Epithelial cell of prostate (primary cell): ENCODE measurements at regions not wholly inside any gene's neighbourhood (a gene's known extent, or its start where the extent isn't known, plus 50 kb on each side); places are given as distances from the start of the nearest gene placed in this dataset.

Experiments
- DNase-seq: peaks from one replicate; pipeline ENCODE4 v3.0.0-alpha.2; 2011; ENCODE audit warnings: low read depth, low spot score
- H3K27ac ChIP-seq: fragments of 450-650 bp; 2 replicates; pipeline ENCODE4 v1.5.1; 2017; ENCODE audit warnings: mild to moderate bottlenecking

DNA sequence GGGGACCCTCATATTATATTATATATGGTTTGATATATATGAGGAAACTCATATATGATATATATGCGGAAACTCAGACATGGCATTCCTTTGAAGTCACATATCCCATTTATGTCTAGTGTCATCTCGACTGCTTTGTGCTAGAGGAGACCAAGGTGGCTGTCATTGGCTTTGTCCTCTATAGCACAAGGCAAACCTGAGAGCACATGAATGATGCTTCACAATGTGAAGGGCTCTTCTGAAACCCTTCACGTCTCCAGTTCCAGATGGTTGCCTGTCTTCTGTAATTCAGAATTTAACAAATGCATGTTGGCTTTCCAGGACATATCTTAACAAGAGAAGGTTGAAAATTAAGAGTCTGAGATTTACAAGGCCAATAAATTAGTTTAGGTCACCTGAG, 303.6 kb downstream of the BARHL2 start:
- no peak for DNase-seq
- no peak overlapping the region for H3K27ac ChIP-seq

DNA sequence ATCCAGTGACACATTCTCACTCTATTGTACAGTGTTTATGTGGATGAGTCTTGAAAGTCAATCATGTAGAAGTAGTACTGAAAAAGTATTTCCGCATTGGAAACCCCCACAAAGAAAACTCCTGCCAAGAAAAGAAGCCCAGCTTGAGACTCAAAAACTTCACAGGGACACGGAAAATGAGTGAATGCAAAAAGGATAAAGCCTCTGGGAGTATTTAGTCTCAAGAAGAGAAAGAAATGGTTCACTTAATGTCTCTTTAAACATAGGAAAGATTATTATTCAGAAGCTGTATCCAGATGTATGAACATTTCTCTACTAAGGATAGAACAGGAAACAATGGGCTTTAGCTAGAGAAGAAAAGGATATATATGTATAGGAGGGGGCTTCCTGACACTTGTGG, 304.5 kb downstream of the BARHL2 start:
- H3K27ac ChIP-seq = no peak overlapping the region
- DNase-seq = no peak

DNA sequence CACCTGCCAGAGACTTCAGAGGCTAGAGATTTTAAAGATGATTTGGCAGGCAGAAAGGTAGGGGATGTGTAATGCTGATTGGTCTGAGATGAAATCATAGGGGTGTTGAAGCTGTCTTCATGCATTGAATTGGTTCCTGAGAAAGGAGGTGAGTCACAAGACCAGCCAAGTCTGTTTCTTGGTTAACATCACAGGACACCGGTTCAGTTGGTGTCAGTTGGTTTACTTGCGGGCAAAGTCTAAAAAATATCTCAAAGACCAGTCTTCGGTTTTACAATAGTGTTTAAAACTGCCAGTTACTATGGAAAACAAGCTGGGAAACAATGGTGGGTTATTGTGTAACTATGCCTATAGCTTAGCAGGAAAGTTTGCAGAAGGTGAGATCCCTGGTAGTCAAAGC, 305.9 kb downstream of the BARHL2 start:
- no peak overlapping the region for H3K27ac ChIP-seq
- DNase-seq = no peak

- no peak for DNase-seq
- no peak overlapping the region for H3K27ac ChIP-seq
Observed at GRCh38 chr1:90407737-90408136, 309.4 kb downstream of the BARHL2 start.

DNA sequence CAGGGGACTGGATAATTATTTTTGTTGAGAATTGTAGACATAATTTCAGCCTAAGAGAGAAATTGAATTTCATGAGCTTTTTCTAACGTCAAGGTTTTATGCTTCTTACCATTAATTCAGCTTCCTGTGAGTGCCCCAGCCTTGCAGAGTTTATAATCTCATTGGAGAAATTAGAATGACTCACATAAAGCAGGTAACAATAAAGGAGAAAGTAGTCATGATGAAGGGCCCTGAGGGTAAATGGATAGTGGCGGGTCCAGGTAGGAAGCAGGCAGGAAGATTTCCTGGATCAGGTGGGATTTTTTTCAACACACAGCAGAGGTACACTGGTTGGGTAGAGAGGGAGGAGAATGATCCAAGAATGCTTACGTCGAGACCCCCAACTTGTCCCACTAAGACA, 311.4 kb downstream of the BARHL2 start:
- no peak overlapping the region for H3K27ac ChIP-seq
- DNase-seq = no peak

DNA sequence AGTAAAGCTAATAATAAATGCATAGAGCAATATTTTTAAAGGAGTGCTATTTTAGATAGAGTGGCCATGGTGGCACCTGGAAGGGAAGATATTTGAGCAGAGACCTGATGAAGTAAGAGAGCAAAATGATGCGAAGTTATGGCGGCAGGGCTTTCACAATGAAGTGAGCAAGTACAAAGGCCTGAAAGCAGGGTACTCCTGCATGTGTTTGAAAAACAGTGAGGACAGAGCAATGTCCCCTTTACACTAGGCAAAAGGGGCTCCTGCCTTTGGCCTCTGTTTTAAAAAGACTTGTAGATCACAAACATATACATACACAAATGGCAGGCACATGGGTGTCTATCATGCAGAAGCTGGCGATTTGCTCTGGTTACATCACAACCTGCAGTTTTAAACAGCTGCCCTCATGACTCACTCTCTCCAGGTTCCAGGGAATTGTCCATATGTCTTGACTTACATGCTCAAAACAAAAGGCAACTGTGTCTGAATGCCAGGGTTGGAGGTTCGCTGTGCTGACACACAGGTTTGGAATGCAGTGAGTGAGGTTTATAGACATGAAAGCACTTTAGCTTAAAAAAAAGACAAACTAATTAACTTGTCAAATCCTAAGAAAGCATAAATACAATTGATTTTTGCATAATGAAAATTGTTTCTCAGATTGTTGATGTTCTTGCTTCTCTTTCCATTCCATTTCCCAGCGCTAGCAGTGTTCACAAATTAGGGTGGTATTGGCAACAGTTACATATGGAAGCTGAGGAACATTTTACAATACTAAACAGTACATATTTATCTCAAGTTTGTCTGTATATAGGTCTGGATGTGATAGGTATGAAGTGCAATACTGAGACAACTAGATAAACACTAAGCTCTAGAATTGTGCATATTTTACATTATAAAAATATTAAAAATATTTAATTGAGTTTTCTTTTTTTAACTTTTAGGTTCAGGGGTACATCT, 313.9 kb downstream of the BARHL2 start:
- H3K27ac ChIP-seq = peak overlapping the region; percentile 53
- peak; percentile 97 for DNase-seq

DNA sequence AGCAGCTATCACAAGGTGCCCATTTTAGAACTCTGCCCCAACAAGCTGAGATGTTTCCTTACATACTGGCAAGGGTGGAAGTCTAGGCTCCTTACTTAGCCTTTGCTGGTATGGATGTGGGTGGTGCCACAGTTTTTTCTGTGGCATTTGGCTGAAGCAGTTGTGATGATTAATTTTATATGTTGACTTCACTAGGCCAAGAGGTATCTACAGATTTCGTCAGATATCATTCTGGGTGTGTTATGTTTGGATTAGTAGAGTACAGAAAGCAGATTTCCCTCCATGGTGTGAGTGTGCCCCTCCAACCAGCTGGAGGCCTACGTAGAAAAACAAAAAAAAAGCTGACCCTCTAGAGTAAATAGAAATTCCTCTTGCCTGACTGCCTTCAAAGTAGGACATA, 317.0 kb downstream of the BARHL2 start:
- peak overlapping the region; percentile 62 for H3K27ac ChIP-seq

GRCh38 chr1:90396917-90397316, 320.2 kb downstream of the BARHL2 start:
- DNase-seq = no peak
- H3K27ac ChIP-seq = no peak overlapping the region

More for the DNA sequence above, 317.0 kb downstream of the BARHL2 start:
- DNase-seq = peak; percentile 53

- no peak for DNase-seq
- no peak overlapping the region for H3K27ac ChIP-seq
Observed at GRCh38 chr1:90394247-90394646, 322.9 kb downstream of the BARHL2 start.

GRCh38 chr1:90393025-90393424, 324.1 kb downstream of the BARHL2 start:
- H3K27ac ChIP-seq = no peak overlapping the region
- DNase-seq = no peak

DNA sequence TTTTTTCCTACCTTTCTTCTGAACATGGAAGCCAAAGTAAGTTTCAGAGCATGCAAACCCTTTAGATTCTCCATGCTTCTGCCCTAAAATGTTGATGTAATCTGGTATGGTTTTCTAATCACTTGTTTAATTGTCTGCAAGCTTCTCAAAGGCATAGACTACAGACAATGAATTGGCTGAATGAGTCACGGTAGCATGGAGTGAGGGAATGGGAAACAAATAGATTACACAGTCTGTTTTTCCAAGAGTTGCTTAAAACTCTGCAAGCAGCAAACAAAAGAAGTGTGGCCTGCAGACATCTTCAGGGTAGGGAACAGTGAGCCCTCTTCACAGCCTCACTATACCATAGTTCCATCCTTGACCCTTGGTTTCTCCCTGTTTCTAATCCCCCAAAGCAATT, 326.0 kb downstream of the BARHL2 start:
- no peak overlapping the region for H3K27ac ChIP-seq
- DNase-seq = no peak

GRCh38 chr1:90387805-90388204, 329.3 kb downstream of the BARHL2 start:
- H3K27ac ChIP-seq = no peak overlapping the region
- no peak for DNase-seq

DNA sequence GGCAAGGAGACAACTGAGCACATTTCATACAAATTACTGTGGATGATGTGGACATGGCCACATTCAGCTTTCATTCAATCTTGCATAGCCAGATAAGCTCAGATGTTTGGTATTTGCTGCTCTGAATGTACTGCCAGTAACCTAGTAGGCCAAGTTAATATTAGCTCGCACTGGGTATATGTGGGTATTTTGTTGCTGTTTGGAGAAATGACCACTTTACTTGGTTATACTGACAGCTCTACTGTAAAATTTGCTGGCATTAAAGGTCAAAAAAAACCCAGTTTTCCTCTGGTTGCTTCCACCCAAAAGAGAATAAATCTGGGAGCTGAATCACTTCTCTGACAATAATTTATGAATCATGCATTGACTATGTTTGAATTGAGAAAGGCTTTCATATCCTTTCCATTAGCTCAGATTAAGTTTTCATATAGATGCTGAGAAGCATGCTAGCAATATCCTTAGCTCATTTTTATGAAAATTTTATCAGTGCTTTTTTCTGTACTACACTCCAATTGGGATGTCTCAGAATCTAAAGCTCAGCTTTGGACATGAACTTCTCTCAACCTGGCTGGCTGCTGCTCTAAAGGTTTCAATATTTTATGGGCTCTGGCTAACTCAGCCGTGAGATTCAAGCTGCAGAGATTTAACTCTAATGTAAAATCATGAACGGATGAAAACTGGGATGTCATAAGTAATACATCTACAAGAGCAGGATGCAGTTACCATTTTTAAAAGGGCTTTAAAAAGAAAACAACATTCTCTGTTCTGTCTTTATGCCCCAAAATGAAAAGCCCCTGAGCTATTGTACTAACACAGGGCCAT, 330.0 kb downstream of the BARHL2 start:
- DNase-seq = no peak
- H3K27ac ChIP-seq = peak overlapping the region; percentile 31

- no peak overlapping the region for H3K27ac ChIP-seq
- DNase-seq = no peak
Observed at GRCh38 chr1:90384193-90384592, 332.9 kb downstream of the BARHL2 start.

DNA sequence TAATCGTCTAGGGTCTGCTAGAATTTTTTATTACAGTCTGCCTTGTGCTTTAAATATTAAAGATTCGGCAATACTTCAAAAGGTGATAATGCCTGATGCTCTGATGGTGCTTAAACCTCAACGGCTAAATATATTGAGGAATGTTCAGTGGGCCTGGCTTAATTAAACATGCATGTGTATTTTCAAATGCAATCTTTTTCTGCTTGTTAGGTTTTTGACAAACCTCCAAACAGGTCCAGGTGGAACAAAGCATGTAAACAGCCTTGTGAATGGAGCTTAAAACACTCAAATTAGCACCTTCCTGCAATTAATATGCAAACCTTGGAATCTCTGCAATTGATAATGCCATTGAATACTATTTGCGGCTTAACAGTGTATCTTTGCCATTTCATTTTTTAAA, 334.9 kb downstream of the BARHL2 start:
- no peak for DNase-seq

GRCh38 chr1:90381598-90381997, 335.5 kb downstream of the BARHL2 start:
- DNase-seq = no peak
- H3K27ac ChIP-seq = no peak overlapping the region

More for the DNA sequence above, 334.9 kb downstream of the BARHL2 start:
- H3K27ac ChIP-seq = no peak overlapping the region

DNA sequence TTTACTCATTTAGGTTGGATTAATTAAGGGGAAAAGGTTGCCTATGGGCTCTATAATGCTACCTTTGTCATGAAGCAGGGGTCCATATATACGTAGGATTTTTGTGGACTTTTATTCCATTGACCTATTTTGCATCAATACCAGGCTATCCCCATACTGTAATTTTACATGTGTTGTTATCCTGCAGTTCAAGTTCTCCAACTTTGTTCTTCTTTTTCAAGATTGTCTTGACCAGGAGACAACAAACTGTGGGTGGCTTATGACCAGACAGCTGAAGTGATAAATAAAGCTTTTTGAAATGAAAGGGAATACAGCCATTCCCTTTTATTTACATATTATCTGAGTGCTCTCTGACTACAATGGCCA, 345.7 kb downstream of the BARHL2 start:
- no peak for DNase-seq
- H3K27ac ChIP-seq = no peak overlapping the region

DNA sequence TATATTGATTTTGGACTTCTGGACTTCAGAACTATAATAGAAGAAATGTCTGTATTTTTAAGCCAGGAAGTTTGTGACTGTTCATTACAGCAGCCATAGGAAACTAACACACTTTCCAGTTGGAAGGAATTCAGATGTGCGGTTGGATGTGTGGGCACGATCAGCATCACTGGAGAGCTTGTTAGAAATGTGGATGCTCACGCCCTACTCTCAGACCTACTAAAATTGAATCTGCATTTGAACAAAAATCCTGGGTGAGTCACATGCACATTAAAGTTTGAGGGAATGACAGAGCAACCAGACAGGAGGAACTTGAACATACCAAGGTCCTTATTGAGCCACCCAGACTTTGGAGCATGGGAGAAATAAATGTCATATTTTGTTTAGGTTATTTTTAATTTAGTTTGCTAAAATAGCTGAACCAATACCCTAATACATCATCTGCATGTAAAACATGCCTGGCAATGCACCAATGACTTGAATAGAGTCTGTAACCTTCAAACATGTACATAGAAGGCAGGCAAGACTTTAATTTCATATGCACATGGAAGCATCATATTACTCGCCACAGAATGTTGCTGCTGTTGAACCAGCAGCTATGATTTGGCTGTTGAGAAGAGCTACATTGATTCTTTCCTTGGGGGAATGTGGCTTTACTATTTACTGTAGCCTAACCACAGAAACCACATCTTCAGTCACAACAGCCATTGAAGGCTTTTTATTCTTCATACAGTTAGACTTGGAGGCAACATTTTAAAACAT, 346.2 kb downstream of the BARHL2 start:
- H3K27ac ChIP-seq = no peak overlapping the region
- no peak for DNase-seq

DNA sequence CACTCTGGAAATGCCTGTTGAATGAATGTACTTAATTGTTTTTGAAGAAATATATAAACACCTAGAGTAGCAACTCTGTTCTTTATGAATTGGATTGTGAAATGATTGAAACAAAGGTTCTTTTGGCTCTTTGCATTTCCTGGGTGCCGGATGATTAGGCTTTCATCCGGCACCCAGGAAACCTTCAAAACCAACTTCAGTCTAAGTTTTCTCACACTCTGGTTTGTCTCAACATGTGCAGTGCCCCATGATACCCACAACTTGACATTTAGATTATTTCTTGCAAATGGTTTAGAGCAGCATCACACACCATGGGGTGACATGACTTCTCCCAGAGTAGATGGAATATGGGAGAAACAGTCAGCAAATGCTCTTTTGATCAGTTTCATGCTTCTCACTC, 354.9 kb downstream of the BARHL2 start:
- DNase-seq = no peak
- no peak overlapping the region for H3K27ac ChIP-seq

GRCh38 chr1:90361026-90361425, 356.1 kb downstream of the BARHL2 start:
- DNase-seq = no peak
- no peak overlapping the region for H3K27ac ChIP-seq

GRCh38 chr1:90359994-90360393, 357.1 kb downstream of the BARHL2 start:
- H3K27ac ChIP-seq = no peak overlapping the region
- DNase-seq = no peak
